Lower leg skin (tissue), 3 donors: ENCODE measurements at regions not wholly inside any gene's neighbourhood (a gene's known extent, or its start where the extent isn't known, plus 50 kb on each side); places are given as distances from the start of the nearest gene placed in this dataset.

ENCODE experiments used
- POLR2A ChIP-seq, 2 donors: fragments of 450-650 bp; IDR thresholded peaks; one replicate each; pipeline ENCODE4 v1.6.1; 2016 to 2017; ENCODE audit warnings: antibody characterized with exemption in 2 of 2, mild to moderate bottlenecking in 1 of 2, moderate library complexity in 1 of 2
- TF ChIP-seq, protein P1 (sequence below), 3 donors: fragments of 450-650 bp; IDR thresholded peaks; one replicate each; pipeline ENCODE4 v1.5.1; 2016; ENCODE audit warnings: antibody characterized with exemption in 3 of 3, mild to moderate bottlenecking in 3 of 3, moderate library complexity in 2 of 3

DNA sequence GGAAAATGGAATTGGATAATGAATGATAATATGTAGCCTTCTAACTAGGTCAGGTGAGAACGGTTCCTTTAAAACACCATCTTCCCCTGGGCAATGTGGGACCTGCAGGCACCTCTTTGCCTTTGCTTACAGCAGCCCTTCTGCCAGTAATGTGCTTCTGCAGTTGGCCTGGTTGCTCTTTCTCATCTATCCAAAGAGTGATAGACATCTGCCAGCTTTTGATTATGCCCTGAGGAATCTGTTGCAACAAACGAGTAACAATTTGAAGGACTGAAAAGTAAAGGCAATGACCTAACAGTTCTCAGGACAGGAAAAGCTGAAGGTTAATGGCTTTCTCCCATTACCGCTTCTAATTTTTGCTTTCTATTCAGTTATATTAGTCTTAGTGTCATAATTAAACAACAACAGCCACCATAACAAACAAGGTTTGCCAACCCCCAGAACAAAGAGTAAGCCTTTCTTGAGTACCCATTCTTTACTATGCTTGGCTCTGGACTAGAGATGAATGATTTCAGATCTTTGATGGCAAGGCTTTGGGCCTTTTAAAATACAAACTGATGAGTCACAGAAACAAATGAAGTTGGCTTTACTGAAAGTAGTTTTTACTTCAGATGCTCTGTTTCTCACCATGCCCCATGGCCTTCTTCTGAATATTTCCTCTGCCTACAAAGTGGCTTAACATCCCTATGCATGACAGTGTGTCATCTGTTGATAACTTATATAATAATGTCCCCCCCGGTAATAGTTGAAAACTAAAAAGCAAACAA lies 76.1 kb upstream of the KRR1 start:
- TF ChIP-seq, protein P1, sequence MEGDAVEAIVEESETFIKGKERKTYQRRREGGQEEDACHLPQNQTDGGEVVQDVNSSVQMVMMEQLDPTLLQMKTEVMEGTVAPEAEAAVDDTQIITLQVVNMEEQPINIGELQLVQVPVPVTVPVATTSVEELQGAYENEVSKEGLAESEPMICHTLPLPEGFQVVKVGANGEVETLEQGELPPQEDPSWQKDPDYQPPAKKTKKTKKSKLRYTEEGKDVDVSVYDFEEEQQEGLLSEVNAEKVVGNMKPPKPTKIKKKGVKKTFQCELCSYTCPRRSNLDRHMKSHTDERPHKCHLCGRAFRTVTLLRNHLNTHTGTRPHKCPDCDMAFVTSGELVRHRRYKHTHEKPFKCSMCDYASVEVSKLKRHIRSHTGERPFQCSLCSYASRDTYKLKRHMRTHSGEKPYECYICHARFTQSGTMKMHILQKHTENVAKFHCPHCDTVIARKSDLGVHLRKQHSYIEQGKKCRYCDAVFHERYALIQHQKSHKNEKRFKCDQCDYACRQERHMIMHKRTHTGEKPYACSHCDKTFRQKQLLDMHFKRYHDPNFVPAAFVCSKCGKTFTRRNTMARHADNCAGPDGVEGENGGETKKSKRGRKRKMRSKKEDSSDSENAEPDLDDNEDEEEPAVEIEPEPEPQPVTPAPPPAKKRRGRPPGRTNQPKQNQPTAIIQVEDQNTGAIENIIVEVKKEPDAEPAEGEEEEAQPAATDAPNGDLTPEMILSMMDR (IDR thresholded peaks at IDR 0.05) = no peak
- TF ChIP-seq POLR2A (IDR thresholded peaks at IDR 0.05) = no peak
